ENCODE measurements at regions not wholly inside any gene's neighbourhood (a gene's known extent, or its start where the extent isn't known, plus 50 kb on each side); places are given as distances from the start of the nearest gene placed in this dataset.

DNA sequence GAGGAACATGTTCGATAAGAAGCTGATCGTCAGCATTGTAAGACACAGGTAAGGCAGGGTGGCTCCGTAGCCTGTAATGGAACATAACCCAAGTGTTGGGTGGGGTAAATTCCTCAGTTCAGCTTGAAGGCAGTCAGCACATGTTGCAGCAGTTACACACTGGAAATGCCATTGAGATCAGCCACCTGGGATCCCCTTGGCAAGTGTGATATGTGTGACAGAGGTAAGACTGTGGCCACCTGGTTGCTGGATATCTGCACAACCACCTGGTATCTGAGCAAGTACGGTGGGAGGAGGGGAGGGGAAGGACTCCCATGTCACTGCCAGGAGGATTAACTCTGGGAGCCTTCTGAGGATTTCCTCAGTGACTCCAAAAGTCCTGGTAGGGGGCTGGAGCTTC lies 158.0 kb upstream of the CAND1 start:
- Histone ChIP-seq H4K20me1 (ENCODE audit: control insufficient read depth, extremely low read depth, insufficient read depth, low read length) (no peaks in the 10 kb centered on the region), H3K9me3 (ENCODE audit: control insufficient read depth, low read depth, low read length) (no peaks in the 10 kb centered on the region), H3K27ac (ENCODE audit: control insufficient read depth, insufficient read depth, low read length) (no peak overlapping the region), H3K9me1 (ENCODE audit: control insufficient read depth, extremely low read depth, insufficient read depth, low read length) (no peaks in the 10 kb centered on the region), H3K4me2 (ENCODE audit: control insufficient read depth, extremely low read depth, insufficient read depth, low read depth, low read length) (peak overlapping the region; percentile 69), H2AFZ (ENCODE audit: control insufficient read depth, low read length) (peak overlapping the region; percentile 63), H3K4me1 (ENCODE audit: control insufficient read depth, extremely low read depth, insufficient read depth, low read length) (peaks cover 11% of the 10 kb centered on the region), H3K27me3 (ENCODE audit: control insufficient read depth, extremely low read depth, insufficient read depth, low read length) (no peaks in the 10 kb centered on the region), H3K79me2 (ENCODE audit: control insufficient read depth, insufficient read depth, low read length) (no peaks in the 10 kb centered on the region), H3K9ac (ENCODE audit: control insufficient read depth, extremely low read depth, insufficient read depth, low read length) (no peak overlapping the region), H3K36me3 (ENCODE audit: control insufficient read depth in 2 of 2, extremely low read depth in 1 of 2, insufficient read depth in 2 of 2, low read length in 2 of 2) (no peaks in the 10 kb centered on the region), H3K4me3 (ENCODE audit: control insufficient read depth in 2 of 3, extremely low read depth in 1 of 3, insufficient read depth in 2 of 3, low read depth in 1 of 3, low read length in 3 of 3) (no peak overlapping the region)
- DNase-seq (ENCODE audit: low read depth, low spot score) = peak; percentile 81
- FAIRE-seq = peak; percentile 80
- dilution Hi-C loops (cut with MboI; ENCODE audit: extremely low pct_ligation_motif_present, low sequenced_read_pairs) = no loop called here
- TF ChIP-seq, protein P1, sequence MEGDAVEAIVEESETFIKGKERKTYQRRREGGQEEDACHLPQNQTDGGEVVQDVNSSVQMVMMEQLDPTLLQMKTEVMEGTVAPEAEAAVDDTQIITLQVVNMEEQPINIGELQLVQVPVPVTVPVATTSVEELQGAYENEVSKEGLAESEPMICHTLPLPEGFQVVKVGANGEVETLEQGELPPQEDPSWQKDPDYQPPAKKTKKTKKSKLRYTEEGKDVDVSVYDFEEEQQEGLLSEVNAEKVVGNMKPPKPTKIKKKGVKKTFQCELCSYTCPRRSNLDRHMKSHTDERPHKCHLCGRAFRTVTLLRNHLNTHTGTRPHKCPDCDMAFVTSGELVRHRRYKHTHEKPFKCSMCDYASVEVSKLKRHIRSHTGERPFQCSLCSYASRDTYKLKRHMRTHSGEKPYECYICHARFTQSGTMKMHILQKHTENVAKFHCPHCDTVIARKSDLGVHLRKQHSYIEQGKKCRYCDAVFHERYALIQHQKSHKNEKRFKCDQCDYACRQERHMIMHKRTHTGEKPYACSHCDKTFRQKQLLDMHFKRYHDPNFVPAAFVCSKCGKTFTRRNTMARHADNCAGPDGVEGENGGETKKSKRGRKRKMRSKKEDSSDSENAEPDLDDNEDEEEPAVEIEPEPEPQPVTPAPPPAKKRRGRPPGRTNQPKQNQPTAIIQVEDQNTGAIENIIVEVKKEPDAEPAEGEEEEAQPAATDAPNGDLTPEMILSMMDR (optimal IDR thresholded peaks at IDR 0.05 in 1 of 3, IDR thresholded peaks at IDR 0.05 in 1 of 3, conservative IDR thresholded peaks at IDR 0.05 in 1 of 3; ENCODE audit: extremely low read depth in 1 of 3, insufficient read depth in 2 of 3, low read length in 3 of 3) = no peak
- no peak for TF ChIP-seq EZH2 (IDR thresholded peaks at IDR 0.05; ENCODE audit: low read length)

DNA sequence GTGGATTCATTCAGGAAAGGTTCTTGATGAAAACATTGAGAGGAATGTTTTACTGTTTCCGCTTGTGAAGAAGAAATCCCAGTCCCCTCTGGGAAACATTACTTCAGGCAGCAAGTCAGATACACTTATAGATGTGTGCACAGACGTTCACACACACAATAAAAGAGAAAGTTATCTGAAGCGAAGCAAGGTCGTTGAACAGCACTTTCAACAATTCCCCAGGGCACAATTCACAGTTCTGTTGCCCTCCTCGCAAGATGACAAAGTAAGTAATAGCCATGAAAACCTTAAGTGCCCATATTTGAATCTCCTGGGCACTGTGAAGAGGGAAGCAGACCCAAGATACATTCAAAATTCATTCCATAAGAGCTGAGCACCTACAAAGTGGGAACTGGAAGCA lies 156.6 kb upstream of the CAND1 start:
- no peaks in the 10 kb centered on the region for H3K79me2 ChIP-seq (ENCODE audit: control insufficient read depth, insufficient read depth, low read length)
- no peak for DNase-seq (ENCODE audit: low read depth, low spot score)
- H3K27me3 ChIP-seq (ENCODE audit: control insufficient read depth, extremely low read depth, insufficient read depth, low read length) = no peaks in the 10 kb centered on the region
- FAIRE-seq = no peak
- no peaks in the 10 kb centered on the region for H3K9me1 ChIP-seq (ENCODE audit: control insufficient read depth, extremely low read depth, insufficient read depth, low read length)
- dilution Hi-C loops (cut with MboI; ENCODE audit: extremely low pct_ligation_motif_present, low sequenced_read_pairs) = no loop called here
- H3K9ac ChIP-seq (ENCODE audit: control insufficient read depth, extremely low read depth, insufficient read depth, low read length) = no peak overlapping the region
- no peaks in the 10 kb centered on the region for H4K20me1 ChIP-seq (ENCODE audit: control insufficient read depth, extremely low read depth, insufficient read depth, low read length)
- no peaks in the 10 kb centered on the region for H3K9me3 ChIP-seq (ENCODE audit: control insufficient read depth, low read depth, low read length)
- no peak overlapping the region for H2AFZ ChIP-seq (ENCODE audit: control insufficient read depth, low read length)
- H3K4me2 ChIP-seq (ENCODE audit: control insufficient read depth, extremely low read depth, insufficient read depth, low read depth, low read length) = no peak overlapping the region
- no peaks in the 10 kb centered on the region for H3K36me3 ChIP-seq (ENCODE audit: control insufficient read depth in 2 of 2, extremely low read depth in 1 of 2, insufficient read depth in 2 of 2, low read length in 2 of 2)
- H3K4me3 ChIP-seq (ENCODE audit: control insufficient read depth in 2 of 3, extremely low read depth in 1 of 3, insufficient read depth in 2 of 3, low read depth in 1 of 3, low read length in 3 of 3) = no peak overlapping the region
- H3K4me1 ChIP-seq (ENCODE audit: control insufficient read depth, extremely low read depth, insufficient read depth, low read length) = peaks cover 11% of the 10 kb centered on the region
- TF ChIP-seq, protein P1 (optimal IDR thresholded peaks at IDR 0.05 in 1 of 3, IDR thresholded peaks at IDR 0.05 in 1 of 3, conservative IDR thresholded peaks at IDR 0.05 in 1 of 3; ENCODE audit: extremely low read depth in 1 of 3, insufficient read depth in 2 of 3, low read length in 3 of 3) = no peak
- TF ChIP-seq EZH2 (IDR thresholded peaks at IDR 0.05; ENCODE audit: low read length) = no peak
- H3K27ac ChIP-seq (ENCODE audit: control insufficient read depth, insufficient read depth, low read length) = no peak overlapping the region

Measured in keratinocyte (primary cell).